Fibroblast of mammary gland (primary cell): ENCODE measurements at regions not wholly inside any gene's neighbourhood (a gene's known extent, or its start where the extent isn't known, plus 50 kb on each side); places are given as distances from the start of the nearest gene placed in this dataset.

Experiments
- DNase-seq: peaks from one replicate; pipeline ENCODE4 v3.0.0-alpha.2; 2010; ENCODE audit warnings: low read depth
- H3K4me3 ChIP-seq: 2 replicates; pipeline ENCODE4 v1.5.1; 2011; ENCODE audit warnings: low read depth, mild to moderate bottlenecking, low read length, moderate library complexity; ENCODE audit not compliant: control insufficient read depth
- CTCF ChIP-seq: conservative IDR thresholded peaks from 2 replicates; pipeline ENCODE4 v1.5.1; 2011; ENCODE audit warnings: low read depth, low read length, inconsistent platforms; ENCODE audit not compliant: control insufficient read depth, insufficient read depth

GRCh38 chr1:42044346-42044745 is 108.9 kb upstream of the GUCA2B start:
- DNase-seq: no peak
- no peak overlapping the region for H3K4me3 ChIP-seq
- no peak for TF ChIP-seq CTCF

- no peak for TF ChIP-seq CTCF
- H3K4me3 ChIP-seq: no peak overlapping the region
- DNase-seq: no peak
Measured at GRCh38 chr1:42043811-42044210, 109.4 kb upstream of the GUCA2B start.

GRCh38 chr1:42043182-42043581 is 110.0 kb upstream of the GUCA2B start:
- no peak for DNase-seq
- no peak overlapping the region for H3K4me3 ChIP-seq
- no peak for TF ChIP-seq CTCF

- no peak for DNase-seq
- H3K4me3 ChIP-seq: no peak overlapping the region
- no peak for TF ChIP-seq CTCF
Measured at GRCh38 chr1:42041031-42041430, 112.2 kb upstream of the GUCA2B start.

GRCh38 chr1:42040159-42040558 is 113.1 kb upstream of the GUCA2B start:
- no peak for TF ChIP-seq CTCF
- no peak overlapping the region for H3K4me3 ChIP-seq
- no peak for DNase-seq

GRCh38 chr1:42038261-42038660 is 114.9 kb upstream of the GUCA2B start:
- H3K4me3 ChIP-seq: no peak overlapping the region
- TF ChIP-seq CTCF: no peak
- DNase-seq: no peak

- TF ChIP-seq CTCF: no peak
- no peak overlapping the region for H3K4me3 ChIP-seq
- no peak for DNase-seq
Measured at GRCh38 chr1:42037586-42037985, 115.6 kb upstream of the GUCA2B start.
